DMS153 treated with DMSO at 0.1 percent for 48 hours (cell line): ENCODE measurements at regions not wholly inside any gene's neighbourhood (a gene's known extent, or its start where the extent isn't known, plus 50 kb on each side); places are given as distances from the start of the nearest gene placed in this dataset.
"Not testable (repeated sequence)": the region's sequence is repeated elsewhere in the genome, so short reads cannot be mapped to it uniquely, and the experiment has no call there.

Experiments used
- DNase-seq: peaks from one replicate; lab custom pipeline; 2025; ENCODE audit not compliant: unreplicated experiment; lab: John Stamatoyannopoulos, UW

- no peak for DNase-seq
Measured at GRCh38 chr13:61144301-61144700, 271.3 kb downstream of the PCDH20 start.

GRCh38 chr13:61142506-61142905 is 273.1 kb downstream of the PCDH20 start:
- no peak for DNase-seq

GRCh38 chr13:61138857-61139256 is 276.8 kb downstream of the PCDH20 start:
- no peak for DNase-seq

- no peak for DNase-seq
Measured at GRCh38 chr13:61136515-61136914, 279.1 kb downstream of the PCDH20 start.

GRCh38 chr13:61136093-61136492 is 279.6 kb downstream of the PCDH20 start:
- DNase-seq: no peak

GRCh38 chr13:61135583-61135982 is 280.1 kb downstream of the PCDH20 start:
- no peak for DNase-seq

GRCh38 chr13:61128850-61129645 is 286.6 kb downstream of the PCDH20 start:
- no peak for DNase-seq

GRCh38 chr13:61123538-61124289 is 291.9 kb downstream of the PCDH20 start:
- no peak for DNase-seq

- no peak for DNase-seq
Measured at GRCh38 chr13:61113140-61113658, 302.4 kb downstream of the PCDH20 start.

- DNase-seq: no peak
Measured at GRCh38 chr13:61111529-61111928, 304.1 kb downstream of the PCDH20 start.

- DNase-seq: no peak
Measured at GRCh38 chr13:61110732-61111131, 304.9 kb downstream of the PCDH20 start.

GRCh38 chr13:61109741-61110140 is 305.9 kb downstream of the PCDH20 start:
- DNase-seq: no peak

GRCh38 chr13:61107989-61108388 is 307.7 kb downstream of the PCDH20 start:
- DNase-seq: no peak

GRCh38 chr13:61095885-61096284 is 319.8 kb downstream of the PCDH20 start:
- no peak for DNase-seq

- no peak for DNase-seq
Measured at GRCh38 chr13:61094865-61095264, 320.8 kb downstream of the PCDH20 start.

GRCh38 chr13:61089894-61090293 is 325.8 kb downstream of the PCDH20 start:
- DNase-seq: not testable (repeated sequence)

GRCh38 chr13:61086087-61086486 is 329.6 kb downstream of the PCDH20 start:
- DNase-seq: no peak

GRCh38 chr13:61084988-61085387 is 330.7 kb downstream of the PCDH20 start:
- no peak for DNase-seq

GRCh38 chr13:61078976-61079770 is 336.5 kb downstream of the PCDH20 start:
- DNase-seq: no peak

- DNase-seq: no peak
Measured at GRCh38 chr13:61052175-61052574, 363.5 kb downstream of the PCDH20 start.

GRCh38 chr13:61045251-61045650 is 370.4 kb downstream of the PCDH20 start:
- no peak for DNase-seq
